Ureter (tissue), 1 donor: ENCODE measurements at regions not wholly inside any gene's neighbourhood (a gene's known extent, or its start where the extent isn't known, plus 50 kb on each side); places are given as distances from the start of the nearest gene placed in this dataset.

Source experiments
- DNase-seq: peaks from one replicate; pipeline ENCODE4 v3.0.0-alpha.2; 2020; ENCODE audit warnings: low spot score
- donor health status: DM: yes; HTN: yes; CAD: no.

GRCh38 chr11:119547511-119547910 is 124.5 kb upstream of the THY1 start:
- DNase-seq = no peak

GRCh38 chr11:119545978-119546915 is 123.3 kb upstream of the THY1 start:
- DNase-seq = no peak

- peak; percentile 28 for DNase-seq
Measured at GRCh38 chr11:119540370-119541125, 117.6 kb upstream of the THY1 start.

DNA sequence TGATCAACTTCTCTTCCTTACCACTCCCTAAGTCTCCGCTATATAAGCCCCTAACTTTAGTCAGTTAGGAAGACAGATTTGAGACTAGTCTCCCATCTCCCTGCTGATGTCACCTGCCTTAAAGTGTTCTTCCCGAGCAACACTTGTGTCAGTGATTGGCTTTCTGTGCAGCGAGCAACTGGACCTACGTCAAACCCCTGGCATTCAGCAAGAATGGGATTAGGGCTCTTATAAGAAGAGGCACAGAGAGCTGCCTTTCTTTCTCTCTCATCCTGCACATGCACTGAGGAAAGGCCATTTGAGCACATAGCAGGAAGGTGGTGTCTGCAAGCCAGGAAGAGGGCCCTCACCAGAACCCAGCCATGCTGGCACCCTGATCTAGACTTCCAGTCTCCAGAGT is 116.6 kb upstream of the THY1 start:
- DNase-seq = no peak

DNA sequence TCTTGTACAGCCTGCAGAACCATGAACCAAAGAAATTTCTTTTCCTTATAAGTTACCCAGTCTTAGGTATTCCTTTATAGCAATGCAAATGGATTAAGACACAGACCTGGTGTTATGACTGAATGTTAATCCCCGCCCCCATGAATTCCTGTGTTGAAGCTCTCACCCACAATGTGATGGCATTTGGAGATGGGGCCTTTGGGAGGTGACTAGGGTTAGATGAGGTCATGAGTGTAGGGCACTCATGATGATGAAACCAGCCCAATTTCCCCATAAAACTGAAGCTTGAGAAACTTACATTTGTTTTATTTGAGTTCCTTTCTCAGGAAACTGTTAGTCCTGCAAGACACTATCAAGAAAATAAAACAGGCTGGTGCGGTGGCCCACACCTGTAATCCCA is 115.8 kb upstream of the THY1 start:
- DNase-seq = no peak

- DNase-seq = no peak
Measured at GRCh38 chr11:119537306-119538253, 114.6 kb upstream of the THY1 start.

- DNase-seq = no peak
Measured at GRCh38 chr11:119536801-119537200, 113.8 kb upstream of the THY1 start.

- DNase-seq = peak; percentile 77
Measured at GRCh38 chr11:119533921-119534736, 111.2 kb upstream of the THY1 start.

- DNase-seq = no peak
Measured at GRCh38 chr11:119533462-119533861, 110.5 kb upstream of the THY1 start.

- no peak for DNase-seq
Measured at GRCh38 chr11:119532551-119532950, 109.6 kb upstream of the THY1 start.

- no peak for DNase-seq
Measured at GRCh38 chr11:119531623-119532022, 108.7 kb upstream of the THY1 start.

DNA sequence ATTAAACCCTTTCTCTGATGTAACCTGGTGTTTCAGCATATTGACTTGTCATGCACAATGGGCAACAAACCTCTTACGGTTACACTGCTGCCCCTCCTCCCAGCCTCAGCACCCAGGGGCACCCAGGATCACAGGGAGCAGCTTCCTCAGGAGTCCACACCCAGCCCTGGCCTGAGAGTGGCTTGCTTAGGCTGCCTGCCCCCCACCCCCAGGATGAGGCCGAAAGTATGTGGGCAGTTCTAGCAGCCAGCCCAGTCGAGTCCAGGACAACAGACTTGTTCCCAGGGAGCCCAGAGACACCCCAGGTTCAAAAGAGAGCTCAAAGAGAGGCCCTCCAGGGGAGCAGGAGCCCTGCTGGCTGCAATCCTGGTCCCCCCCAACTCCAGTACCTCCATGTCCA is 108.1 kb upstream of the THY1 start:
- no peak for DNase-seq

GRCh38 chr11:119530509-119530908 is 107.5 kb upstream of the THY1 start:
- no peak for DNase-seq

GRCh38 chr11:119529936-119530335 is 107.0 kb upstream of the THY1 start:
- DNase-seq = no peak

GRCh38 chr11:119529063-119529845 is 106.3 kb upstream of the THY1 start:
- no peak for DNase-seq

DNA sequence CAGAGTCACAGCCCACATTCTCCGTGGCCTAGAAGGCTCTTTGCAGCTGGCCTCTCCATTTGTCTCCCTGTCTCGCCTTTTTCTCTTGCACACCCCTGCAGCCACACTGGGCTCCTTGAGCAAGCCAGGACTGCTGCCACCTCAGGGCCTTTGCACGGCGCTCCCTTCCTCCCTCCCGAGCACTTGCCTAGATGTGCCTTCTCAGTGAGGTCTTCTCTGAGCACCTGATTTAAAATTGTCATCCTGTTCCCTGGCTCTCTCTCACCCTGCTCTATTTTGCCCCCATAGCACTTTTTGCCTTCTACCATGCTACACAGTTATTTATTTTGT is 102.9 kb upstream of the THY1 start:
- DNase-seq = no peak

DNA sequence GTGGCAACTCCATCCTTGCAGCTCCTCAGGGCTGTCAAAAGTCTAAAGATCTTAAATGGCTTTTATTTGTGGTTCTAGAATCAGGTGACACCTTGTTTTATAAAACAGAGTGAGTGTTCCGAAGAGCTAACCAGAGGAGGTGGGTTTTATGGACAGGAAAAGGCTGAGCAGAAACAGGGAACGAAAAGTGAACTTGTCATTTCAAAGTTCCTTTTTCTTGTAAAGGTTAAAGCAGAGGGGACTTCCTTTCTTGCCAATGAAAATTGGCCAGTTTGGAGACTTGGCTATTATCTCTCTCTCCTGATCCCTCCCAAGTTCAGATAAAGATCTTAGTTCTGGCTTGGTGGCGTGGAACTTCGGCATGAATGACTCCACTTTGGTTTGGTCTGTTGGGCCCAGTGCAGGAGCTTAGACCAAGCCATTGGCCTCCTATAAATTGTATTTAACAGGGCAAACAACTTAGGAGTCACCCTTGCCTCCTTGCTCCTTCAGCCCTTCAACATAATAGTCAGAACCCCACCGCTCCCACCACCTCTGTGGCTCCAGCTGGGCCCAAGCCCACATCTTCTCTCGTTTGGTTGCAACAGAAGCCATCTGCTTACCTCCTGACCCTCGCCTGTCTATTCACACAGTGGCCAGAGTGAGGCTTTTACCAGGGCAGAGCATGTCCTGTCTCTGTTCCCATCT is 102.4 kb upstream of the THY1 start:
- DNase-seq = no peak

- no peak for DNase-seq
Measured at GRCh38 chr11:119523539-119524157, 100.7 kb upstream of the THY1 start.

- DNase-seq = no peak
Measured at GRCh38 chr11:119522609-119523008, 99.6 kb upstream of the THY1 start.
